ENCODE measurements at regions not wholly inside any gene's neighbourhood (a gene's known extent, or its start where the extent isn't known, plus 50 kb on each side); places are given as distances from the start of the nearest gene placed in this dataset.

DNA sequence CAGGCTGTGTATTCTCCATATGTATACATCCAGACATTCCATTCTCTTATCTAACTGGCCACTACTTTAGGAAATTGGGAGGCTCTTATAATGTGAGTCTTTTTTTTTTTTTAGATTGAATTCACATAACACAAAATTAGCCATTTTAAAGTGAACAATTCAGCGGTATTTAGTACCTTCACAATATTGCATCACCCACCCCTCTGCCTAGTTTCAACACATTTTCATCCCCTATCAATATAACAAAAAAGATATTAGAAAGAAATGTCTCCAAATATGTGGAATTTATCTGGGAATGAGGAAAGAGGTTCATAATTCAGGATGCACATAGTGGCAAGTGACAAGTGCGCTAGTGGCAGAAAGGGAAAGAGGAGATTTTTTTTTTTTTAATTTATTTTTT lies 228.5 kb downstream of the ICE1 start:
- Histone ChIP-seq H3K27me3 (no peaks in the 10 kb centered on the region), H3K4me3 (no peak overlapping the region), H3K27ac (no peak overlapping the region), H3K36me3 (no peaks in the 10 kb centered on the region), H3K9me3 (no peaks in the 10 kb centered on the region), H3K4me1 (no peaks in the 10 kb centered on the region)
- no peak for DNase-seq (ENCODE audit: low spot score in 2 of 2)
- TF ChIP-seq EP300 (IDR thresholded peaks at IDR 0.05) (no peak), POLR2A (IDR thresholded peaks at IDR 0.05) (no peak), CTCF (IDR thresholded peaks at IDR 0.05) (no peak)
- WGBS, 2 donors: 96 to 98% methylated on average over 2 of the region's 2 CpGs

GRCh38 chr5:5650242-5650641 lies 227.8 kb downstream of the ICE1 start:
- Histone ChIP-seq H3K4me3 (no peak overlapping the region), H3K27ac (no peak overlapping the region)

DNA sequence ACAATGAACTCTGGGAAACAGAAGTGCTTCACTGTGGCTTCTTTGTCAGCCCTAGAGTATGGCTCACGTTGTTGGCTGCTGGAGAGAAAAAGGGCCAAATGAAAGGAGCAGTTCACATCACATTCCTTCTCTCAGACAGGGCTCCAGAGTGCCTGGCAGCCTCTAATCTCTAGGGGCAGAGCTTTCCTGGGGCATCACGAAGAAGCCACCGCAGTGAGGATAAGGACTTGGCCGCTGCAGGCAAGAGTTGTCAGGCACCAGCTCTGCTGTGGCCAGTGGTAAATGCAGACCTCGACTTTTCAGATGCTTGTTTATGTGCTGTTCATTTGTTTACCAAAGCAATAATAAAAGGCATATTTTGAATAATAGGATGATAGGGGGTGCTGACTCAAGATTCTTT lies 227.2 kb downstream of the ICE1 start:
- Histone ChIP-seq H3K27ac (no peak overlapping the region), H3K4me1 (no peaks in the 10 kb centered on the region), H3K9me3 (no peaks in the 10 kb centered on the region), H3K4me3 (no peak overlapping the region), H3K36me3 (no peaks in the 10 kb centered on the region), H3K27me3 (no peaks in the 10 kb centered on the region)
- no peak for DNase-seq (ENCODE audit: low spot score in 2 of 2)
- WGBS, 2 donors: 70 to 72% methylated on average over 5 of the region's 5 CpGs
- TF ChIP-seq CTCF (IDR thresholded peaks at IDR 0.05) (no peak), EP300 (IDR thresholded peaks at IDR 0.05) (no peak), POLR2A (IDR thresholded peaks at IDR 0.05) (no peak)

More at GRCh38 chr5:5650242-5650641, 227.8 kb downstream of the ICE1 start:
- no peaks in the 10 kb centered on the region for H3K27me3 ChIP-seq
- no peaks in the 10 kb centered on the region for H3K36me3 ChIP-seq
- DNase-seq (ENCODE audit: low spot score in 2 of 2): no peak
- WGBS, 2 donors: 55 to 57% methylated on average over 5 of the region's 5 CpGs
- H3K9me3 ChIP-seq: no peaks in the 10 kb centered on the region
- TF ChIP-seq CTCF (IDR thresholded peaks at IDR 0.05) (no peak), EP300 (IDR thresholded peaks at IDR 0.05) (no peak), POLR2A (IDR thresholded peaks at IDR 0.05) (no peak)
- H3K4me1 ChIP-seq: no peaks in the 10 kb centered on the region

DNA sequence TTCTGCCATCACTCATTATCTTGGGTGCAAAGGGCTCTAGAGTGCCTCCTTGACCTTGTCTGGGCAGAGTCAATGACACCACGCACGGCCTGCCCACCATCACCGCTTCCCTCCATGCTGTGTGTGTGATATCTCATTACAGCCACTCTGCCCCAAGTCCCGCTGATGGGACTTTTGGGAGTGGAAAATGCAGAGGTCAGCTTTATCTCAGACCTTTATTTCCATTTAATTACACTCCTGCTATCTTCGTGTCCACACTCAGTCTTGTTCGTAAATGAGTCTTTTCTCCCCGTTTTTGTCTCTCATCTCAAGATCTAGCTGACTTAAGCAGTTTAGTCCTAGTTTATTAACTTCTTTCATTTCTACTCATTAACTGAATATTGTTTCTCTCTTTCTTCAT lies 226.2 kb downstream of the ICE1 start:
- Histone ChIP-seq H3K36me3 (no peaks in the 10 kb centered on the region), H3K27me3 (no peaks in the 10 kb centered on the region), H3K4me3 (no peak overlapping the region), H3K9me3 (no peaks in the 10 kb centered on the region), H3K27ac (no peak overlapping the region), H3K4me1 (no peaks in the 10 kb centered on the region)
- DNase-seq (ENCODE audit: low spot score in 2 of 2): no peak
- WGBS, 2 donors: 88 to 91% methylated on average over 7 of the region's 7 CpGs
- TF ChIP-seq POLR2A (IDR thresholded peaks at IDR 0.05) (no peak), CTCF (IDR thresholded peaks at IDR 0.05) (no peak)

DNA sequence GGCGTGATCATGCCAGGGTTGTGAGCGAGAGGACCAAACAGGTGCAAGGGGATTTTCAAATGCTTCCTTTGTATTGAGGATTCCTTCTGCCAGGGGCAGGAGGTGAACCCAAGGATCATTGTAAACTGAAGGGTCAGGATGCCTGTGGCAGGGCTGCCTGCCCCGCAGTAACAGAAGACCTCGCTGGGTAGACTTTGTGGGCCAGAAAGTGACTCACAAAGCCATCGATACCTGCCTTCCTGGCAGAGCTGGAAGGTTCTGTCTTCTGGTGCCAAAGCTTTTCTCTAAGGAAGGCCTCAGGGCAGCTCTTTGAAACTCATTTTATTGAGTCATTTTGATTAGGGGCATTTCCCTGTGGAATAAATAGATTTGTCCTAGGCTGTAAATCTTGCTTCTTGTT lies 223.4 kb downstream of the ICE1 start:
- TF ChIP-seq EP300 (IDR thresholded peaks at IDR 0.05): no peak
- no peaks in the 10 kb centered on the region for H3K36me3 ChIP-seq
- H3K9me3 ChIP-seq: no peaks in the 10 kb centered on the region
- no peaks in the 10 kb centered on the region for H3K4me1 ChIP-seq
- no peak overlapping the region for H3K4me3 ChIP-seq
- H3K27ac ChIP-seq: no peak overlapping the region
- H3K27me3 ChIP-seq: no peaks in the 10 kb centered on the region
- DNase-seq (ENCODE audit: low spot score in 2 of 2): no peak
- 83 to 87% methylated on average over 5 of the region's 5 CpGs for WGBS, 2 donors

- H3K9me3 ChIP-seq: no peaks in the 10 kb centered on the region
- H3K27me3 ChIP-seq: no peaks in the 10 kb centered on the region
- no peak overlapping the region for H3K4me3 ChIP-seq
- no peaks in the 10 kb centered on the region for H3K4me1 ChIP-seq
- DNase-seq (ENCODE audit: low spot score in 2 of 2): no peak
- TF ChIP-seq EP300 (IDR thresholded peaks at IDR 0.05) (no peak), POLR2A (IDR thresholded peaks at IDR 0.05) (no peak), CTCF (IDR thresholded peaks at IDR 0.05) (no peak)
- no peak overlapping the region for H3K27ac ChIP-seq
- no peaks in the 10 kb centered on the region for H3K36me3 ChIP-seq
- WGBS, 2 donors: 65 to 83% methylated on average over 2 of the region's 2 CpGs
Observed at GRCh38 chr5:5645198-5645597, 222.7 kb downstream of the ICE1 start.
